ENCODE measurements at regions not wholly inside any gene's neighbourhood (a gene's known extent, or its start where the extent isn't known, plus 50 kb on each side); places are given as distances from the start of the nearest gene placed in this dataset.
"Not testable (repeated sequence)": the region's sequence is repeated elsewhere in the genome, so short reads cannot be mapped to it uniquely, and the experiment has no call there.

DNA sequence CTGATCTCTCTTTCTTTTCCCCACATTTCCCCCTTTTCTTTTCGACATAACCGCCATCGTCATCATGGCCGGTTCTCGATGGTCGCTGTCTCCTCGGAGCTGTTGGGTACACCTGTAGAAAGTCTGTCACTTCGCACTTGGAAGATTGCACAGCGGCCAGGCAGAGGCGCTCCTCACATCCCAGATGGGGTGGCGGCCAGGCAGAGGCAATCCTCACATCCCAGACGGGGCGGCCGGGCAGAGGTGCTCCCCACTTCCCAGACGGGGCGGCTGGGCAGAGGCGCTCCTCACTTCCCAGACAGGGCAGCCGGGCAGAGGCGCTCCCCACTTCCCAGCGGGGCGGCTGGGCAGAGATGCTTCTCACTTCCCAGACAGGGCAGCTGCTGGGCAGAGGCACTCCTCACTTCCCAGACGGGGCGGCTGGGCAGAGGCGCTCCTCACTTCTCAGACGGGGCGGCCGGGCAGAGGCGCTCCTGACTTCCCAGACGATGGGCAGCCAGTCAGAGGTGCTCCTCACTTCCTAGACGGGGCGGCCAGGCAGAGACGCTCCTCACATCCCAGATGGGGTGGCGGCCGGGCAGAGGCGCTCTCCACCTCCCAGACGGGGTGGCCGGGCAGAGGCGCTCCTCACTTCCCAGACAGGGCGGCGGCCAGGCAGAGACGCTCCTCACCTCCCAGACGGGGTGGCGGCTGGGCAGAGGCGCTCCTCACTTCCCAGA, 110.7 kb downstream of the C5orf15 start:
- TF ChIP-seq, protein P1, sequence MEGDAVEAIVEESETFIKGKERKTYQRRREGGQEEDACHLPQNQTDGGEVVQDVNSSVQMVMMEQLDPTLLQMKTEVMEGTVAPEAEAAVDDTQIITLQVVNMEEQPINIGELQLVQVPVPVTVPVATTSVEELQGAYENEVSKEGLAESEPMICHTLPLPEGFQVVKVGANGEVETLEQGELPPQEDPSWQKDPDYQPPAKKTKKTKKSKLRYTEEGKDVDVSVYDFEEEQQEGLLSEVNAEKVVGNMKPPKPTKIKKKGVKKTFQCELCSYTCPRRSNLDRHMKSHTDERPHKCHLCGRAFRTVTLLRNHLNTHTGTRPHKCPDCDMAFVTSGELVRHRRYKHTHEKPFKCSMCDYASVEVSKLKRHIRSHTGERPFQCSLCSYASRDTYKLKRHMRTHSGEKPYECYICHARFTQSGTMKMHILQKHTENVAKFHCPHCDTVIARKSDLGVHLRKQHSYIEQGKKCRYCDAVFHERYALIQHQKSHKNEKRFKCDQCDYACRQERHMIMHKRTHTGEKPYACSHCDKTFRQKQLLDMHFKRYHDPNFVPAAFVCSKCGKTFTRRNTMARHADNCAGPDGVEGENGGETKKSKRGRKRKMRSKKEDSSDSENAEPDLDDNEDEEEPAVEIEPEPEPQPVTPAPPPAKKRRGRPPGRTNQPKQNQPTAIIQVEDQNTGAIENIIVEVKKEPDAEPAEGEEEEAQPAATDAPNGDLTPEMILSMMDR (IDR thresholded peaks at IDR 0.05) = not testable (repeated sequence)
- TF ChIP-seq POLR2A (IDR thresholded peaks at IDR 0.05) = not testable (repeated sequence)

Data from prostate gland (tissue), 2 donors.